Astrocyte of the hippocampus (primary cell): ENCODE measurements at regions not wholly inside any gene's neighbourhood (a gene's known extent, or its start where the extent isn't known, plus 50 kb on each side); places are given as distances from the start of the nearest gene placed in this dataset.
A peak's percentile ranks its signal among the peaks of the same experiment; 100 is the strongest.

Experiments used
- DNase-seq: peaks from one replicate; pipeline ENCODE4 v3.0.0; 2011; ENCODE audit warnings: low read depth, low spot score

DNA sequence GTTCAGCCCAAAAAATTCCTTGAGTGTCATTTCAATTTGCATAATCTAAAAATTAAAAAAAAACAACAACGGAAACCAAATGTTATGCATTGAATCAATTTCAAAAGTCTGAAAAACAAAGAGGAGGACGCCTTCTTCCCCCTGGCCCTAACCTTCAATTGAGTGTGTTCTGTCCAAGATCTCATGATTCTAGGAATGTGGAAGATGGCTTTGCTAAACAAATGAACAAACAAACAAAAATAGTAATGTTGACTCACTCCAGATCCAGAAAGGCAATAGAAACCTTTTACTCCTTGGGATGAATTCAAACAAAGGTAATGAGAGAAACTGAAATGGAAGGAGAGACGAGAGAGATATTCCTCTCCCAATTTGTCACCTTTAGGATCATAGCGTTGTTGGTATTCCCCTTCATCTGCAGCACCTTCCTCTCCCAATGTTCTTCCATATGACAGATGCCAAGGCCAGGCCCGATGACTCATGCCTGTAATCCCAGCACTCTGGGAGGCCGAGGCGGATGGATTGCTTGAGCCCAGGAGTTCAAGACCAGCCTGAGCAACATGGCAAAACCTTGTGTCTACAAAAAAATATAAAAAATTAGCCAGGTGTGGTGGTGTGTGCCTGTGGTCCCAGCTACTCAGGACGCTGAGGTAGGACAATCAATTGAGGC, 109.2 kb upstream of the ADGRF1 start:
- no peak for DNase-seq

DNA sequence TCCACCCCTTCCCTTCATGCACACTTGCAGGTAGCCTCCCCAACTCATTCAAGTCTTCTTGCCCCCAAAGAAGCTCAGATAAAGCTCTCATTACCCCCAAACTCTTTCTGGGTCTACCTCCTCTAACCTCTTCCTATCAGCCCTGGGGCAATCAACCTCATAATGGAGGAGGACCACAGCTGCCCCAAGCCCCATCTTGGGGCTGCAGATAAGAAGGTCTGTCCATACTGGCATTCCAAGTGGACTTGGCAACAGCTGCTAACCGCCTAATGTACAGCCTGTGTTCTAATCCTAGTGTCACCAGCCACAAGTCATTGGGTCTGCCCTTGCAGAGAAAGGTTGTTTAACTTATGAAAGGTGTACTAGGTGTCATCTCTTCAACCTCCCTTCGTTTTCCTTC, 107.4 kb upstream of the ADGRF1 start:
- no peak for DNase-seq

DNA sequence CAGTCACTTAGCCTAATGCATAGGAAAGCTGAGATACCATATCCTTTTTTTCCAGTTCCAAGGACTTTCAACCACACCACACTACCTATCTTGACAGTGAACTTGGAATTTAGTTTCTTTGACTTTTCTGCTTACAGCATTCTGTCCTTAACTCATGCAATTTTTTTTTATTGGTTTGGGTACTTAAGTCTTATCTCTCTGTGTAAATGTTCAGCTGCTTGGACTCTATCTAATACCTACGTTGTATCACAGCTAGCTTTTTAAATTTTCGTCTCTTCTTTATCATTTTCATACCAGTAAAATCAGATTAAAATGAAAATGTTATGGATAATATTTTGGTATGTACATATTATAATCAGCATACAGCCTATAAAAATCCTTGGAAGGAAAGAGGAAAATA, 106.9 kb upstream of the ADGRF1 start:
- DNase-seq = no peak

DNA sequence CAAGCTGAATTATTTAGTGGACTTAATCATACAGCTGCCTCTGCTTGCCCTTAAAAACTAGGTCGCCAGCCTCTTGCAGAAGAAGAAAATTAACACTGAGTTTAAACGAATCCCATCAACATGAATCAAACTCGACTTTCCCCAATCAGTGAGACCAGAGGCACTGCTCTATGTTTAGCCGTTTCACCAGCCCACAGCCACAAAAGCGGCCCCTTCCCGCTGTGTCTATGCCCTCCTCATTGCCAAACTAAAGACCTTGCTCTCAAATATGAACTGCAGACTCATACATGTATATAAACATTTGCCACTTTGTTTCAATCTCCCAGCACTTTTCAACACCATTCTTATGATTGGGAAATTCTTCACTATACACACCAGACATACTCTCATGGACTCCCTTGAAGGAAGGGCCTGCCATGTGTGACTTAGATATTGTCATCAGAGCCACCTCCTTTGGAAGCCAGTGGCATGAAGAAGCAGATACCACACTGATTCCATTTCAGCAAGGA, 105.8 kb upstream of the ADGRF1 start:
- no peak for DNase-seq

DNA sequence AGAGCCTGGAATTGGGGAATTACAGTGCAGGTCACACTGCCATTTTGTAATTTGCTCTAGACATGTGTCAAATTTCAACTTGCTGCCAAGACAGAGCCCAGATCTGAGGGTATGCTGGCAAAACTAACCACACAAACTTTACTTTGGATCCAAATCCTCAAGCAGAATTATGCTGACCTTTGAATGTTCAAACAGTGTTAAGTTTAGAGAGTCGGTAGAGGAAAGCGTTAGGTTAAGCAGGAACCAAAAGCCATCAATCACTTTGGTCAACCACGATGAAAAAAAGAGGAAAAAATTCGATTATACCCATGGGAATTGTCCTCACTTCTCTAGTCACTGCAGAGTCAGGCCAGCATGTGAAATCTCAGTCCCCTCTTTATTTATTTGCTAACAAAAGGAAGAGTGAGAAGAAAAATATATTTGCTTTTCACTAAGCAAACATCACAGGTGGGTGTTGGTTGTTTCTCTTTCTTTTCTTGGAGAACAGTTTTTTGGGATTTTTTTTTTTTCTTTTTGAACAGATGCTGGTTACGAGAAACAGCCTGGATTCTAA, 105.1 kb upstream of the ADGRF1 start:
- peak; percentile 40 for DNase-seq

DNA sequence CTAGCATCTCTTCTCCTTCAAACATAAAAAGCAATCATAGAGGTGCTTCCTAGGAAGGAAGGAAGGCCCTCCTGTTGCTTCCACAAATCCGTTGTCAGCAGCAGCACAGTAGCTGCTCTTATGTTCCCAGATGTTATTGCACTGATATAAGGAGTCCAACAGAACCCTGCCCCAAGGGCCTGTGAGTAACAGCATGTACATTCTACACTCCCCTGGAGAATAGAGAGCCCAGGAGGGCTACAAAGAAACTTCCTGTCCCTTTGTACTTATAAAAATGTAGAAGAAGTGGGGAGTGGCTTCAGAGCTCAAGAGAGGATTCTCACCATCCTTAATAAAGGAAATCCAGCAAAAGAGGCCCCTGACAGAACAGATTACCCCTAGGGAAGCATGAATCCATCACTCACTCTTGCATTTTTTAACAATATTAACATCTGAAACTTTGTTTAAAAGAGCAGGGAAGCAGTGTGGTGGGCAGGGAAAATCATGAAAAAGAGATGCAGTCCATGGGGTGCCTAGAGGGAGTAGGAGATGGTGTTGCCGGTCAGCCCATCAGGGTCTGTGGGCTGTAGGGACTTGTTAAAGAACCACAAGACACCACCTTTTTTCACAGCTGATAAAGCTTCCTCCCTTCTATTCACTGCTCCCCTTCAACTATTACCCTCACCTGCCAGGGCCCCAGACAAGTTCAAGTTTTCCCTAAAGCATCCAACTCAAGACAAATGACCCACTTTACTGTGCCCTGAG, 104.5 kb upstream of the ADGRF1 start:
- DNase-seq = no peak

DNA sequence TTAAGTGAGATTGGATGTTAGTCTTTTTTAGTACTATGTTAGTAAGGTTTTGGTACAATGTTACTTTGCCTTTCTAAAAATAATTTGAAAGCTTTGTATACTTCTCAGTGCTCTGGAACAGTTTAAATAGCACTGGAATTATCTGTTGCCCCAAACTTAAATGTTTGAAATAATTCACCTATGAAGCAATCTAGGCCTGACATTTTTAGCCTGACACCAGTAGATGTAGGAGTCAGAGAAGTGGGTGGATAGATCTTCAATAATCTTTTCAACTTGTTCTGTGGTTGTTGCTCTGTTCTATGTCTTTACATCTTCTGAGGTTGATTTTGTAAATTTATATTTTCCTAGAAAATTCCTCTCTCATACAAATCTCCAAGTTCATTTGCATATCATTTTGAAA, 103.1 kb upstream of the ADGRF1 start:
- no peak for DNase-seq

DNA sequence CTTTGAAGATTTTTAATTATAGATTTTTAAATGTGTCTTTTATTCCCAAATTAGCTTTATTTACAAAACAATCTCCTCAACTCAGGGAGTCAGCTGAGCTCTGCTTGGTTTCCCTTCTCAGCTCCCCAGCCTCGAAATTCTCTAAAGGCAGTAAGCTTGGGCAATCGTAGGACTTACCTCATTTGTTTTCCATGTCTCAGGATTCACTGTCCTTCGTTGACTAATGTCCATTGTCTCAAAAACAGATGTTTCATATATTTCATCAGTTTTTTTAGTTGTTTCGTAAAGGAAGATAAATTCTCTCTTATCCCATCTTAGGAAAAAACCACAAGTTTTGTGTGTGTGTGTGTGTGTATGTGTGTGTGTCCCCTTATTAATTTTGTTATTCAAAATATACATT, 102.2 kb upstream of the ADGRF1 start:
- DNase-seq = no peak

DNA sequence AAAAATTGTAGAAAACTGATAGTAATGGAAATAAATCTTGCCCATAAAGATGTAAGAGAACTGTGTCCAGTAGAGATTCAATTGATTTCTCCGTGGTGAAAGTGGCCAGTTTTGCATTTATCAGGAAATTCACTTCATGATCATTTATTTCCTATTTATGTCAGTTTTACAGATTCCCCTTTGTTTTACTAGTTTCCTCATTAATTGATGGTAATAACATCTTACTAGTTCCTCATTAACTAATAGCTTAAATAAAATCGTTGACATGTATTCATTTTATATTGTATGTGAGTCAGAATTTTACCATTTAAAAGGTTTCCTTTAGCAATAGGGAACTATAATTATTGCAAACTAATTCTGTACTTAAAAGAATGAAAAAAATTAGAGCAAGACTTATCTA, 99.8 kb upstream of the ADGRF1 start:
- DNase-seq = no peak

DNA sequence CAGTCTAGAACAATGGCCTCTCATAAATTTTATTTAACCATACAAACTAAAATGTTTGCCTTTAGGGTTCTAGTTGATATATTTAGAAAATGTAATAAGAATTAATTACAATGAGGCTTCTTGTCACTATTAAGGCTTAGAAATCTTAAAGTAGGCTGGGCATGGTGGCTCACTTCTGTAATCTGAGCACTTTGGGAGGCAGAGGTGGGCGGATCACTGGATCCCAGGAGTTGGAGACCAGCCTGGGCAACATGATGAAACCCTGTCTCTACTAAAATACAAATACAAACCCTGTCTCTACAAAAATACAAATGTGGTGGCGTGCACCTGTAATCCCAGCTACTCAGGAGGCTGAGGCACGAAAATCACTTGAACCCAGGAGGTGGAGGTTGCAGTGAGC, 99.0 kb upstream of the ADGRF1 start:
- DNase-seq = no peak

DNA sequence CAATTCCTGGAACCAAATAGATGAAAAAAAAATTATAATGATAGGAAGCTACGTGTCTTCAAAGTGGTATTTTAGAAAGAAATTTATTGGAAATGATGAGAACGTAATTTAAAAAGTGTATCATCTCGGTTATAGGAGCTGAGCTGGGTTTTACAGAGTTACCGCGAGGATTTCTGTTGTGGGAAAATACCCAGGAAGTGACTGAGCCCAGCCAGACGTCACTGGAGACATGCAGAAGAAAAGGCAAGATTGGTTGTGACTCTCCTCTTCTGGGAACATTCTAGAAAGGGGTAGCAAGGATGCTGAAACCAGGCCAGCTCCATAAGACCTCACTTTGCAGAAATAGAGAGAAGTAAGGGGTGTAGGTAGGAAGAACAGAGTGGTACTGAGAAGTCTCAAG, 95.9 kb upstream of the ADGRF1 start:
- no peak for DNase-seq

DNA sequence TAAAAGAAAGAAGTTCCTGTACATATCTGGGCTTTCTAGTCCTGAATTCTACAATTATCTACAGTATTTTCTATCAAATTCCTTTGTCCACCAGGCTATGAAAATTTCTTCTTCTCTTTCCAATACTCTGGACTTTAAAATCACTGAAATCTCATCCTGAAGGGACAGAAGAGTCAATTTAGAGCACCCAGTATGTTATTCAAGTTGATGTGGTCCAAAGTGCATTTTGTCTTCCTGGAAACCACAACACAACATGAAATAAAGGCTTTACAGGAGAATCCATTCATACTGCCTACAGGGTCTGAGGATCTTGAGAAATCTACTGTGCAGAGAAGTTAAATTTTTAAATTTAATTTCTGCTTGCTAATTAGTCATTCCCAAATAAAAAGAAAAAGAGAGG, 94.9 kb upstream of the ADGRF1 start:
- DNase-seq = no peak

DNA sequence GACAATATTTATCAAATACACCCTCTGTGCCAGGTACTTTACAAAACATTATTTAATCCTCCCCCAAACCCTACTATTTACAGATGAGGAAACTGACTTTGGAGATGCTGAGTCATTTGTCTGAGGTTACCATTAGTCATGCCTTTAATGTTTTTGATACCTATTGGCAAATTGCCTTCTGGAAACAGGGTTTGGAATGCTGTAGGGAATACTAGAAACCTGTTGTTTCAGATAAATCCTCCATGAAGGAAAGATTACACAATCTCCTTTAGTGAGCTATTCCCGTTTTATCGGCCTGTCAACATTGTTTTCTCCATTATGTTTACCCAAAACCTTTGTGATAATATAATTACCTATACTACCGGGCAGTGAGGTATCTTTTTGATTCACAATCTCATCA, 93.6 kb upstream of the ADGRF1 start:
- peak; percentile 88 for DNase-seq

DNA sequence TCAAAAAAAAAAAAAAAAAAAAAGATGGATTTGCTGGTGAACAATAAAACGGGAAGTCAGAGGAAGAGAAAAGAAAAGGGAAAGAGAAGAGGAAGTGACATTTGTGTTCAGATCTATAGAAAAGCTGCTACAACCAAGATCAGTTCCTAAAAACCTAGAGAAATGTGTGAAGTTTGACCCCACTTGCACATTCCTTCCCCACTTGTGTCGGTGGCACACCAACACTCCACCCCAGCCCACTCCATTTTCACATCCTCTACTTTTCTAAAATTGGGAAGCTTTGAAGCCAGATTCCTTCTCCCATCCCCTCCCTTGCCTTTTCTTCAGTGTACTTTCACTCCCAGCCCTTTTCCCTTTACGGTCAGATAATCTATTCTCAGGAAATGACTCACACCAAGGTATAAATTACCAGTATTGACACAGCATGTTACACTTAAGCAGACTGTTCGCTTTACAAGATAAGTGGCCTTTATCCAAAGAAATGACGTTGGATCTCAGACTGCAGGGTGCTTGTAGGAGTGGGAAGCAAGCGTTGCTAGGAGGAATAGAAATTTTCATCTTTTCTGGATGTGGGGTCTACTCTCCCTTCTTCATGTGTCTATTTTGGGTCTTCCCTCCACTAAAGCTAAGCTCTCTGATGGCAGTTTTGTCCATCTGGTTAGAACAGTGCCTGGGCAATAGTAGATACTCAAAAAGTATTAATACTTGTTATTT, 92.5 kb upstream of the ADGRF1 start:
- DNase-seq = peak; percentile 85

DNA sequence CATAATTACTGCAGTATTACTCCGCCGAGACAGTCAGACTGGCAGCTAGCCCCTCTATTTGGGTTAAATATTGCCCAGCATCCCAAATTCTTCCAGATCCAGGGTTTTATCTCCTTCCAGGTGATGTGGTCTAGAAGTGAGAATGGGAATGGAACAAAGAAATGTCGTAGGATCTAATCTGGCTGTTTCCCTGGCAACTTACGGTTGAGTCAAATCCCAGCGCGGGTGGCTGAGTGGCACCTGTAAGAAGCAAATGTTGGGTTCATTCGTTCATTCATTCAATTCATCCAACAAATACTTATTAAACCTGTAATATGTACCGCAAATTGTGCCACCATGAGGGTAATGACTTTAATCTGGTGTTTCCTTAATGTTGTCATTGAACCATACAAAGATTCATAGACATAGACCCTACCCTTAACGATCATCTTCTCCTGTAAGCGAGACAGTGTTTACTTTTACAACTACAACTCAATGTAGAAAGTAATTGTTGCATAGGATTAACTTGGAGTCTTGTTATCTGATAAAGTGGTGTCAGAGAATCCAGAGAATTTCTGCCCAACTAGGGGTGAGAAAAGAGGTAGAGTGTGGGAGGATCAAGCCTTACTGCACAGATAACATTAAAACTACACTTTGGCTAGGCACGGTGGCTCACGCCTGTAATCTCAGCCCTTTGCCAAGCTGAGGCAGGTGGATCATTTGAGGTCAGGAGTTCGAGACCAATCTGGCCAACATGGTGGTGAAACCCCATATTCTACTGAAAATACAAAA, 91.3 kb upstream of the ADGRF1 start:
- DNase-seq = no peak

DNA sequence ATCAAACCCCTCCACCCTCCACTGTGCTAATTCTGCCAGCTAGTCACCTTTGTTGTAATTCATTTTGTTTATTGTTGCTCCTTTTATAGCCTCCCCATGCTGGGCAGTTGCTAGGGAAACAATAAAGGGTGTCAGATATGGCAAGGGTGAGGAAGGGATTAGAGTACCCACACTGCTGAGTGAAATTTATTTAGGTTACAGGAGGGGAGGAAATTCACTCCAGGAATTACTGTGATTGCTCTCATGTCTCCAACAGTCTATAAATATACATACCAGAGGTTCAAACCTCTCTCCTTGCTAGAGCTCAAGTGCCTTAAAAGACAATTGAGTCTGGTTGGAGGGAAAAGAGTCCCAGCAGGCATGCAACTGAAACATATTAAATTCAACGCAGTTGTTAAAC, 90.6 kb upstream of the ADGRF1 start:
- no peak for DNase-seq

DNA sequence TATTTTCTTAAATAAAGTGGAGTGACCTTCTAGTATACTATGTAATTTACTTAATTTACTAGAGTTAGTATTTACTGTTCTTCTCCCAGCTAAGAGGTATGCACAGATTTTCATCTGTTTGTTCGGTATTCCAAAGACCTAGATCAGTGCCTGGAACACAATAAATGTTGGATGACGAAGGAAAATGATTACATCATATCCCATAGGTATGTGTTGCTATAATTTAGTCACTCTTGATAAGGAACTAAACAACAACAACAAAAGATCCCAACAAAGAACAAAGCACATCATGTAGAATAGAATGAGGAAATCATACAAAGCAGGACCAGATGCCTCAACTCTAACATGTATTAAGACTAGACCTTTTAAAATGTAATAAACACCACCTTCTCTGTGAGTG, 89.6 kb upstream of the ADGRF1 start:
- DNase-seq = no peak

DNA sequence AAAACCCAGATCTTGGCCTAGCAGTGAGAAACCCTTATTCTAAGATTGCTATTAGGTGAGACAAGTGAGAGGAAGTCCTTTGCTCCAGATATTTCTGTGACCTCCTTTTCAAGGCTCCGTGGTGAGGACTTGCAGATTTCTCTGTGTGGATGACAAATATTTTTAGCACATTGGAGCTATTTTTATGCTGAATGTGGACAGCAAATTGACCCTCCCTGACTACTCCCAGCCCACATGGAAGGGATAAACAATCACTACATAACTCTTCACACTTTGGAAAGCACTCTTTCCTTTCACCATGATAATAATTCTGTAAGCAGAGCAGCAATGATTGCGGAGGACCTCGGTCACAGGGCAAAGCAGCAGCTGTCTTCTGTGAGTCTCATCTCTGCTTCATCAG, 88.0 kb upstream of the ADGRF1 start:
- DNase-seq = no peak

DNA sequence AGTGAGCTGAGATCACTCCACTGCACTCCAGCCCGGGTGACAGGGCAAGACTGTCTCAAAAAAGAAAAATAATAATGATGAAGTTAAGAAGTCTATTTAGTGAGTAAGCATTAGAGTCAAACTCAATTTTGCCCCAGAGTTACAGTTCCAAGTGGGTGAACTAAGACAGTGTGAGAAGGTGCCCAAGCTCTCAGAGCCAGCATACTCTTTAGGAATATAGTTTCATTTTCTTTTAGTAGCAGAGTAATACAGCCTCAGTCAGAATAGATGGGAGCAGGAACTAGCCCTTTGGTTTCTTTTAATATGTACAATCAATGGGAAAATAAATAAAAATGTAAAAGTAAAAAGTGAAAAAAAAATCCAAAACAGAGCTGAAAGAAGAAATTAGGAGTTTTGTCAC, 87.0 kb upstream of the ADGRF1 start:
- no peak for DNase-seq

DNA sequence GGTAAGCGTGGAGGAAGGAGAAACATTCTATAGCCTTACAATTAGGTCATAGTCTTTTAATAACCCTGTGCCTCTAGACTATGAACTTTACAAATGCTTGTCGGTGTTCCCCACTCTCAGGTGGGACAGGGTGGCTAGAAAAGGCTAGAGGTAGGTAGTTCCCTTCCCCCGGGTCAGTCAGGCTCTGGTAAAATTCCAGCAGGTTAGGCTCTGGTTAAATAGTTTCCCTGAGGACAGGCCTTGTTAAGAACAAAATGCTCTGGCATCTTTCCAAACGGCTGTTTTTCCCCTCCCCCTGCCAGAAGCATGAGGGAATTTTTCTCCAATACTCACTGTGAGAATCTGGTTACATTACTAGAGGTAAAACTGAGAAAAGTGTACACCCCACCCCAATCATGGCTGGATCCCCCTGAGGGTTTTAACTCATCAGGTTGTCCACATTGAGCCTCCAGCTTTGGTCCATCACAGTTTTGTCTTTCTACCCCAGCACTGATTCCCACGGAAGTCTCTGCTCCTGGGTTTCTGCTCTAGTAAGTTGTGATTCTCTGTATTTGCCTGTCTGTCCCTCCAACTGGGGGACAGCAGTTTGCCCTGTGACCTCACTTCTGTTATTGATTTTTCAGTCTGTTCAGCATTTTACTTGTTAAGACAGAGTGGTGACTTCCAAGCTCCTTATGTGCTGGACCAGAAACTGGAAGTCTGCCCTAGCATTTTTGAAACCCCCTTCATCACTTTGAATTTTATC, 84.7 kb upstream of the ADGRF1 start:
- peak; percentile 41 for DNase-seq

DNA sequence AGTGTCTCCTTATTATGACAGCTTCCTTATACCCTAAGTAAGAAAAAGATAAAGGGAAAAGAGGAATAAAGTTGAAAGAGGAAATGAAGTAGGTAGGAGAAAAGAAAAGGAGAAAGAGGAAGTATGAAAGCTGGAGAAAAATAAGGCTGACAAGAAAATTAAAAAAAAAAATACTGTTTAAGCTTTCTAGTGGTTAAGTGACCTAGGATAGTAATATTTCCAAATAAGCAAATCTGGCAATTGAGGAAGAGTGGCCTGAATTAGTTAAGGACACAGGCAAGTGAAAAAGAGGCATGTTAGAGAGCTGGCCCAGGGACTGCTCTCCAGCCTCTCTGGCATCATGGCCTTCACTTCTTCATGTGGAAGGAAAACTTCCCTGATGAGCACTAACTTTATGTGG, 76.5 kb upstream of the ADGRF1 start:
- DNase-seq = no peak
